HG02571 (cell line): ENCODE measurements at regions not wholly inside any gene's neighbourhood (a gene's known extent, or its start where the extent isn't known, plus 50 kb on each side); places are given as distances from the start of the nearest gene placed in this dataset.

ENCODE experiments used
- ATAC-seq: cut with Tn5 transposase; IDR thresholded peaks from one replicate; pipeline ENCODE4 v1.9.1; 2021; ENCODE audit warnings: mild to moderate bottlenecking, moderate library complexity; ENCODE audit not compliant: unreplicated experiment

DNA sequence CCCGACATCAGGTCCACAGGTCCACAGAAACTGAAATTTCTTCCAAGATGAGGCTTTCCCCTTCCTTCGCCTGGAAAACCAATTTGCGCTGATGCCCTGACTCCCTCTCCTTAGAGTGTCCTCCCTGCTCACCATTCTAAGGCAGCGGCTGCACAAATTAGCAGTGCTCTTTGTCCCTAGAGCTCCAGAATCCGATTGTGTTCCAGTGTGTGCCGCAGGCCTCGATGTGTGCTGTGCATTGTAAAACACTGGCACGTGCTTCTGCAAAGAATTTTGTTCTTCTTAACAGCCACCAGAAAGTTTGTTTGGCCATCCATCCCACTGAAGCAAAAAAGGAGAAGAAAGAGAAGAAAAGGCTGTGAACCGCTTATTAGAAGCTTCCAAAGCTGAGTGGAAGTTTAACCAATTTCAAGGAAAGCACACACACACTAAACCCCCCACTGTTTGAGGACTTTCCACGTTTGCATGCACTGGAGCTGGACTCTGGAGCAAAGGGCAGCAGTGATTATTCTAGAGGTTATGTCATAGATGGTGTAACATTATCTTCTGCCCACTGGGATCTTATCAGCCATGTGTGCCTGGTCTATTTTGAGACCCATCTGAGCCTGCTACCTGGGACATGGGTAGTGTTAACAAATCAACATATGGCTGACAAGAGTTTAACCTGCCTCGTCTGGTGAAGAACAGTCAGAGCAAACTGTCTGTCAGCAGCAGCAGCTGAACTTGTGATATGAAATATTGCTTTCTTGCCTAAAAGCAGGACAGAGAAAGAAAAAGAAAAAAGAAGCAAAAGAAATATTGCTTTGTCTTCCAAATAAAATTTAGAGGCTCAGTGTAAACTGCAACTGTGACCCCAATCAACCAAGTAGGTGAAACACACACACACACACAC is 64.9 kb upstream of the RREB1 start:
- no peak for ATAC-seq

DNA sequence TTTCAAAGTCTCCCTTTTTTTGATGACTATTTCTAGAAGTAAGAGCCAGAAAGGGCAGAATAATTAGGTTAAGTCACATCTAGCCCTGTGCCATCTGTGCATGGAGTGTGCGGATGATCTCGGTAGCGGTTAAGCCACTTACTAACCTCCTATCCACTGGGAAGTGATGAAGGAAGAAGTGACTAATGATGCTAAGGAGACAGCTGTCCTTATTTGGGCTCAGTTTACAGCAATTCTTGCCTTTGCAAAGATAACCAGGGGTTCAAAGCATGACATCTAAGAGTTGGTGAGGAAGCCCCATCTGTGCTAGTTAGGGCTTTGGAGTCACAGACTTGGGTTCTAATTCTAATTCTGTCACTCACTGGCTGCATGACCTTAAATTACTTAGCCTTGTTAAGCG is 62.4 kb upstream of the RREB1 start:
- no peak for ATAC-seq

GRCh38 chr6:7045746-7046145 is 62.0 kb upstream of the RREB1 start:
- ATAC-seq = no peak

DNA sequence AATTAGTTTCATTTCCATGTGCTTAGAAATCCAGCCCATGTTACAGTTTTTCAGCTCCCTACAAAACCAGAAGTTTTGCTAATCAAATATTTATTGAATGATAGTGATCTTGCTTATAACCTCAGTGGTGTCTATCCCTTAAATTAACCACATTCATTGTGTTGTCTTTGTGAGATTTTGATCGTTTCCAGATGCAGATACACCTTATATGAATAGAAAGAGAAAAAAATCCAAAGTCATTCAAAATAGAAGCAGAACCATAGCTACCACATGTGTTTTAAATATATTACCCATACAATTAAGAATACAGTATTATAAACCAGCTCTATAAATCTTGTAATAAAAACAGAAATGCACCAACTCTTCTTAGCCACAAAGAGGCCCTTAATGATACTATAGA is 60.6 kb upstream of the RREB1 start:
- ATAC-seq = no peak

- no peak for ATAC-seq
These were observed 59.8 kb upstream of the RREB1 start for GRCh38 chr6:7047966-7048365.

GRCh38 chr6:7048894-7049293 is 58.9 kb upstream of the RREB1 start:
- ATAC-seq = no peak

GRCh38 chr6:7050004-7050403 is 57.8 kb upstream of the RREB1 start:
- ATAC-seq = no peak

DNA sequence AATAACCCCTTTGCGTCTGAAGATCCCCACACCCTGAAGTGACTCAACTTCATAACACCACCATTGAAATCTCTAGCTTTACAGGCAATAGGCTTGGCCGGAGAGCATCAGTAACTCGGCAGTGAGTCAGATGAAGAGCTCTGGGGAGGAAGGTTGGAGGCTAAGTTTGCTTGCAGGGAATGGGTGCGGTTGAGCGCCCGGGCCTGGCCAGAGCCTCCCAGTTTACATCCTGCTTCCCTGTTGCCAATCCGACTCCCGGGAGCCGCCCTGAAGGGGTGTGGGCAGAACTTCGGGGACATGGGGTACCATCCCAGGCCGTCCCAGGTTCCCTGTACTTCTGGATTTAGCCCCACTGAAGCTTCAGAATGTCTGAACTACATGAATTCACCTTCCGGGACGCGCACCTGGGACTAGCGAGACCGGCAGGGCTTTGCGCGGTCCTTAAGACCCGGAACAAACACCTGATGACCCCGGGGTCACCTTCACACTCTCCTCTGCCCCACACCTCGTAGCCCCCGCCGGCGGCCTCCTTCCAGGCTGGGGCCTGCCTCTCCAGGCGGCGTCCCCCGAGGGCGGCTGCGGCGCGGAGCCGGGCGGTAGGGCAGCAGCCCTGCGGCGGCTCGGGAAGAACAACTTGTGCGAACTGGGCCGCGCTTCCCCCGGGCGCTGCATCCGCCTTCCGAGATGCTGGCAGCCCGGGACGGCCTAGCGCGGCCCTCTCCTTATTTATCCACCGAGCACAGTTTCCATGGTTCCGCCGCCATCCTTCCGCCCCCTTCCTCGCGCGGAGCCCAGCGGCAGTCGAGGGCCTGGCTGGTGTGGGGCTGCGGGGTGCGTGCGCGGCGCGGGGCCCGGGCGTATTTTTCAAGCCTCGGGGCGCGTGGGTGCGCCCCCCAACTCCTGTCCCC is 56.6 kb upstream of the RREB1 start:
- no peak for ATAC-seq

GRCh38 chr6:7051780-7052442 is 55.9 kb upstream of the RREB1 start:
- ATAC-seq = no peak

DNA sequence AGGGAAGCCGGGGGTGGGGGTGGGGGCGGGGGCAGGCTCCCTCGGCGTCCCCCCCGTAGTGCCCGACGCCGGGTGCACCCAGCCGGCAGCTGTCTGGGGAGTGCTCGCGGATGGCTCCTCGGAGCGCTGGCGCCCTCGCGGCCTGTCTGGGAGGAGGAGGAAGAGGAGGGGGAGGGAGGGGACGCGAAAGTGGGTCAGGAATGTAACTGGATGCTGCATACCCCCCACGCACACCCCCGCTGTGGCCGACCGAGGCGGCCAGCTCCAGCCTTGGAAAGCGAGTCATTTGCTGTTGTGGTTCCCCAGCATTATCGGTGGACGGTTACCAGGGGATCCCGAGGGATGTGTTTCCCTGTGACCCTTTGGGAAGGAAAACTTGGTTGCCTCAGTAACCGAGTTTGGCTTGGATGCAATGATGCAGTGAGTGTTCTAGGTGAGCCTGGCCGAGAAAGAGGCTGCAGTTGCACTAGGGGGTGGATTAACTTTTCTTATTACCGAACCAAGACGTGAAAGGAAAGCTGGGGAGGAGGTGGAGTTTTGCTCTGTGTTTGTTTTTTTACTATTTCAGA is 55.2 kb upstream of the RREB1 start:
- no peak for ATAC-seq

DNA sequence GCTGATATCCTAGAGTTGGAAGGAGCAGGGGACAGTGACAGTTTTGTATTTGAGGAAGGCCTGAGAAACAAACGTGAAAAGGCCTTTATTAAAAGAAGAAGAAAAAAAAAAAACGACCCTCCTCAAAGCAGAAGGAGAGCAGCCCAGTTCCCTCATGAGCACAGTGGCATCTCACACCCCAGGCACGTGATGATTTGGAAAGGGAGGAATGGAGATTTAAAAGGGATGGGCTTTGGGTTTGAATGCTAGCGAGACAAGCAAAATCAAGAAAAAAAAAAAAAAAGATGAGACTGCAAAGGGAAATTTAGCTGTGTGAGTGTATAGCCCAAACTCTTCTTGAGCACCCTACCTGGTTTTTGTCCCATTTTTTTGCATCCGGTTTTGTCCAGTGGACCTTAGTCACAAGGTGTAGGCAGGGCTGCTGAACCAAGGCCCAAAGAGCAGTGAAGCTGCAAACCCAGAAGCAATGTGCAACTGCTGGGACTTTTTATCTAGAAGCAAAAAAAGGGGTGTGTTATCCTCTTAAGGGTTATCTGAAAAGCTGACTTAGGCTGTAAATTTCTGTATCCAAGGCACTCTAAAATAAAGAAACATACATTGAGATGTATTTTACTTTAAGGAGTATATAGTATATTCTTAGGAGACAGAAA is 54.5 kb upstream of the RREB1 start:
- no peak for ATAC-seq
